ENCODE measurements at regions not wholly inside any gene's neighbourhood (a gene's known extent, or its start where the extent isn't known, plus 50 kb on each side); places are given as distances from the start of the nearest gene placed in this dataset.

GRCh38 chr20:11197851-11198250 is 524.1 kb upstream of the JAG1 start:
- no peak overlapping the region for H3K9ac ChIP-seq (replicated peaks in 1 of 4; ENCODE audit: extremely low read depth in 1 of 4, low read depth in 3 of 4, low read length in 3 of 4)
- no peaks in the 10 kb centered on the region for H3K36me3 ChIP-seq (ENCODE audit: control insufficient read depth in 2 of 4, insufficient read depth in 4 of 4, low read length in 3 of 4)
- H3K23me2 ChIP-seq (ENCODE audit: low read depth, low read length) = 0 out of 2 replicates have a peak, but pooled peaks cover 2% of the 10 kb centered on the region
- 0 out of 2 replicates have a peak overlapping the region, but pooled peaks have one; percentile 44 for H2AFZ ChIP-seq (ENCODE audit: low read length)
- no peak overlapping the region for H3K18ac ChIP-seq (ENCODE audit: extremely low read depth, low read length)
- H2BK12ac ChIP-seq (ENCODE audit: low read depth, low read length) = no peak overlapping the region
- H3K4me3 ChIP-seq (ENCODE audit: extremely low read depth in 1 of 4, insufficient read depth in 2 of 4, low read depth in 3 of 4, low read length in 4 of 4) = no peak overlapping the region
- H3K79me1 ChIP-seq (ENCODE audit: low read depth, low read length) = no peaks in the 10 kb centered on the region
- no peak overlapping the region for H3K4me2 ChIP-seq (ENCODE audit: insufficient read depth in 1 of 2, low read depth in 2 of 2, low read length in 2 of 2)
- H3K4me1 ChIP-seq (replicated peaks in 1 of 4; ENCODE audit: control insufficient read depth in 3 of 4, insufficient read depth in 4 of 4, low read length in 3 of 4) = no peaks in the 10 kb centered on the region
- H3K56ac ChIP-seq (replicated peaks; ENCODE audit: insufficient read length, low read depth, low read length) = no peak overlapping the region
- no peak overlapping the region for H2BK120ac ChIP-seq (replicated peaks; ENCODE audit: low read depth, low read length)
- no peak overlapping the region for H2BK20ac ChIP-seq (ENCODE audit: low read length)
- H3K9me3 ChIP-seq (ENCODE audit: insufficient read depth in 2 of 2, low read depth in 1 of 2, low read length in 1 of 2) = no peaks in the 10 kb centered on the region
- no peak overlapping the region for H4K5ac ChIP-seq (ENCODE audit: insufficient read length, low read depth, low read length)
- no peak overlapping the region for H2BK5ac ChIP-seq (ENCODE audit: low read depth, low read length)
- ChIA-PET POLR2A (ENCODE audit: partially characterized antibody) (no interaction called here), CTCF (ENCODE audit: partially characterized antibody) (no interaction called here)
- no peak overlapping the region for H3K4ac ChIP-seq (replicated peaks; ENCODE audit: insufficient read length, low read depth, low read length)
- no peak for DNase-seq (ENCODE audit: low read depth in 1 of 2, low spot score in 2 of 2)
- H3K79me2 ChIP-seq (ENCODE audit: control insufficient read depth in 1 of 2, insufficient read depth in 2 of 2, low read length in 2 of 2) = no peaks in the 10 kb centered on the region
- no peak overlapping the region for H3K14ac ChIP-seq (ENCODE audit: insufficient read length)
- H4K20me1 ChIP-seq (replicated peaks in 1 of 2; ENCODE audit: control insufficient read depth in 1 of 2, insufficient read depth in 2 of 2, low read length in 2 of 2) = no peaks in the 10 kb centered on the region
- no peak overlapping the region for H4K8ac ChIP-seq (ENCODE audit: extremely low read depth, insufficient read depth, low read length)
- no peak overlapping the region for H2AK5ac ChIP-seq (ENCODE audit: low read depth, low read length)
- no peak overlapping the region for H3K27ac ChIP-seq (ENCODE audit: low read depth, low read length)
- H3K27me3 ChIP-seq (replicated peaks in 1 of 4; ENCODE audit: control insufficient read depth in 3 of 4, extremely low read depth in 1 of 4, insufficient read depth in 3 of 4, low read length in 3 of 4) = no peaks in the 10 kb centered on the region
- no peak overlapping the region for H4K91ac ChIP-seq (replicated peaks; ENCODE audit: insufficient read length, low read length)
- H2BK15ac ChIP-seq (ENCODE audit: low read length) = no peak overlapping the region
- H3K23ac ChIP-seq (ENCODE audit: insufficient read length) = no peak overlapping the region
- FAIRE-seq = no peak
- no peak for TF ChIP-seq BRCA1 (IDR thresholded peaks at IDR 0.05; ENCODE audit: low read depth, low read length)
- no peak for TF ChIP-seq E2F6 (IDR thresholded peaks at IDR 0.05)
- no peak for TF ChIP-seq POLR2AphosphoS5 (IDR thresholded peaks at IDR 0.05; ENCODE audit: low read depth, low read length)
- no peak for TF ChIP-seq CBX5 (IDR thresholded peaks at IDR 0.05; ENCODE audit: low read depth, low read length)
- TF ChIP-seq ATF3 (IDR thresholded peaks at IDR 0.05; ENCODE audit: insufficient read depth, low read depth, low read length) = no peak
- no peak for TF ChIP-seq TAF1 (IDR thresholded peaks at IDR 0.05; ENCODE audit: low read depth, low read length)
- TF ChIP-seq CTCF (IDR thresholded peaks at IDR 0.05; ENCODE audit: control extremely low read depth in 1 of 3, insufficient read depth in 1 of 3, low read depth in 1 of 3, low read length in 3 of 3) = no peak
- no peak for TF ChIP-seq EGR1 (IDR thresholded peaks at IDR 0.05; ENCODE audit: borderline replicate concordance, low read depth, low read length)
- no peak for TF ChIP-seq TCF12 (IDR thresholded peaks at IDR 0.05; ENCODE audit: low read depth, low read length)
- TF ChIP-seq SIN3A (conservative IDR thresholded peaks at IDR 0.05 in 1 of 2, IDR thresholded peaks at IDR 0.05 in 1 of 2; ENCODE audit: low read depth in 1 of 2, low read length in 2 of 2) = no peak
- TF ChIP-seq SIX5 (IDR thresholded peaks at IDR 0.05; ENCODE audit: low read depth, low read length) = no peak
- TF ChIP-seq JUN (IDR thresholded peaks at IDR 0.05; ENCODE audit: low read depth, low read length) = no peak
- TF ChIP-seq CREB1 (IDR thresholded peaks at IDR 0.05) = no peak

Measured in H1 (cell line).